GM18868 (cell line): ENCODE measurements at regions not wholly inside any gene's neighbourhood (a gene's known extent, or its start where the extent isn't known, plus 50 kb on each side); places are given as distances from the start of the nearest gene placed in this dataset.

Experiments used
- ATAC-seq: cut with Tn5 transposase; IDR thresholded peaks from one replicate; pipeline ENCODE4 v1.9.1; 2021; ENCODE audit warnings: mild to moderate bottlenecking, moderate library complexity; ENCODE audit not compliant: unreplicated experiment

GRCh38 chr15:60057554-60057953 is 53.4 kb downstream of the FOXB1 start:
- no peak for ATAC-seq

GRCh38 chr15:60059186-60059585 is 55.1 kb downstream of the FOXB1 start:
- no peak for ATAC-seq

DNA sequence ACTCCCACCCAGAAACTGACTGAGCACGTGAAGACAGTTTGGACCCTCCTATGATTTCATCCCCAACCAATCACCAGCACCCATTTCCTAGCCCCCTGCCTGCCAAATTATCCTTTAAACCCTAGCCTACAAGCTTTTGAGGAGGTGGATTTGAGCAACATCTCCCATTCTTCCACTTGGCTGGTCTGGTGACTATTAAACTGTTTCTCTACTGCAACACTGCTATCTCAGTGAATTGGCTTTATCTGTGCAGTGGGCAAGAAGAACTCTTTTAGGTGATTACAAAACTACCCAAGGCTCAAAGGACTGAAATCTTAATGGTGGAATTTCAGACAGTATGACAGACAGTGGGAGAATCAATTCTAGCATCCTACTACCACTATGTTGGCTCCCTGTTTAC is 57.6 kb downstream of the FOXB1 start:
- no peak for ATAC-seq

- no peak for ATAC-seq
Observed at GRCh38 chr15:60062826-60063225, 58.7 kb downstream of the FOXB1 start.

DNA sequence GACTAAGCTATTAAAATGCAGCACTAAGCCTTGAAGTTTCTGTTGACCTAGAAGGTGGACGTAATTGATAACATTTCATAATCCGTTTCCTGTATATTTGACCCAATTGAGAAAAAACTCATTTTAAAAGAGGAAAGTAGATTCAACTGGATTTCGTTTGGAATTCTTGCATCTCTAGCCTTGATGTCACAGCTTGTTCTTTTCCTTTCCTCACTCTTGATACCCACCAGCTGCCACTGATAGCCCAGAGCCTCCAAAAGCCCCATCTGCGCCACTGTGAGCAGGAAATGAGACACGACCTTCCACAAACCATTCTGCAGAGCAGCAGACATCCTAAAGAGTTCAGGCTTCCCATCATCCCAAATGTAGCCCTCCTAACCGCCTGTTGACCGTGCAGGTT is 61.8 kb downstream of the FOXB1 start:
- no peak for ATAC-seq

DNA sequence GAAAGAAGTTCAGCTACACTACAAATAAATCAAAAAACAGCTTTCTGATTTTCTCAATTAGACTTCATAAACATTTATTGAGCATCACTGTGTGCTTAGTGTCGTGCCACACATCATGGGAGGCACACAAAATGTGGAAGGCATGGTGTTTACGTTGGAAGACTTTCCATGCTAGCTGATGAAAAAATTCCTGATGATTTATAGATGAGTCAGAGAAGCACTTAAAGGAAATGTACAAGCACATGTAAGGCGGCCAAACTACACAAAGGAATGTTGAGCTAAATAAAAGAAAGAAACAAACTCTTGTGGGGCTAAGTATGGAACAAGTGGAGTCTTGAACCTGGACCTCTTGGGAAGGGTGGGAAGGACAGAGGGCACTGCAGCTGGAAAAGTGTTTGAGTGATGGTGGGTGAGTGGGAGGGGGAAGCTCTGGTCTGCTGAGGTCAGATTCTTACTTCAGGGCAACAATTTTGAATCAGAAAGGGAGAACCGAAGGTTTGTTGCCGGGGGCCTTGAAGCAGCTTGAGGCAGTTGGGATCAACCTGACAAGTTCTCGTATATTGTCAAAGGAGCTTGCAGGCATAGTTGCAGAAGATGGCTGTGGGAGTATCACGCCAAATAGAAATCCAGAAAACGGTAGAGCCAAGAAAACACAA is 66.9 kb downstream of the FOXB1 start:
- ATAC-seq = no peak

DNA sequence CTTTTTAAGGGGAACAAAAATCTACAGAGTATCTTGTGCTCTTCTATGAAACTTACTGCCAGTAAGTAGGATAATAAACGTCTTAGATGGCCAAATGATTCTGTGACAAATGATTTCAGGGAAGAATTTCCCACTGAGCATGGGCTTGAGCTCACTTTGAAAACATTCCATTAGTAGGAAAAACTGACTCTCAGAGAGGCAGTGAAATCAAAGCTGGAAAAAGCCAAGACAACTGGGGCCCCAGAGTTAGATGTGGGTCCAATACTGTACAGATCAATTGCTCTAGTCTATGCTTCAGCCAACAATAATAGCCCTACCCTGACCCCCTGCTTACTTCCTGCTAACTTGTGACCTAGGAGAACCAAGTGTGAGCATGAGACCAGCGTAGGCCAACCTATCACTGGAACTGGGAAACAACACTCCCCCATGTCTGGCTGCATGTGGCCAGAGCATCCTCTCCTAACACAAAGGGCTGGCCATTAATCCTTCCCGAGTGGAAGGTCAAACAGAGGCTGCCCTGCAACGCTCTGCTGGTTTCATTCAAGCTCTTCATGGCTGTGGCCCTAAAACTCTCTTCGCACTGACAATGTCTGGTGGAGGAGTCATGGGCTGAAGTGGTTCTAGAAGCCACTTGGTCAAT is 68.8 kb downstream of the FOXB1 start:
- no peak for ATAC-seq

DNA sequence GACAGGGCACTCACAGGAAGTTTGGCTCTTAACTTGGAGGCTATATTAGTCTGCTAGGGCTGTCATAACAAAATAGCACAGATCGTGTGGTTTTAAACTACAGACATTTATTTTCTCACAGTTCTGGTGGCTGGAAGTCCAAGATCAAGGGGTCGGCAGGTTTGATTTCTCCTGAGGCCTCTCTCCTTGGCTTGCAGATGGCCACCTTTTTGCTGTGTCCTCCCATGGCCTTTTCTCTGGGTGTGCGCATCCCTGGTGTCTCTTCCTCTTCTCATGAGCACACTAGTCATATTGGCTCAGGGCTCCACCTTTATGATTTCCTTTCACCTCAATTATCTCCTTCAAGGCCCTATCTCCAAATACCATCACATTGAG is 69.3 kb downstream of the FOXB1 start:
- ATAC-seq = no peak

- ATAC-seq = no peak
Observed at GRCh38 chr15:60074181-60074885, 70.2 kb downstream of the FOXB1 start.

- ATAC-seq = no peak
Observed at GRCh38 chr15:60076045-60076444, 71.9 kb downstream of the FOXB1 start.

- no peak for ATAC-seq
Observed at GRCh38 chr15:60076582-60077276, 72.6 kb downstream of the FOXB1 start.

DNA sequence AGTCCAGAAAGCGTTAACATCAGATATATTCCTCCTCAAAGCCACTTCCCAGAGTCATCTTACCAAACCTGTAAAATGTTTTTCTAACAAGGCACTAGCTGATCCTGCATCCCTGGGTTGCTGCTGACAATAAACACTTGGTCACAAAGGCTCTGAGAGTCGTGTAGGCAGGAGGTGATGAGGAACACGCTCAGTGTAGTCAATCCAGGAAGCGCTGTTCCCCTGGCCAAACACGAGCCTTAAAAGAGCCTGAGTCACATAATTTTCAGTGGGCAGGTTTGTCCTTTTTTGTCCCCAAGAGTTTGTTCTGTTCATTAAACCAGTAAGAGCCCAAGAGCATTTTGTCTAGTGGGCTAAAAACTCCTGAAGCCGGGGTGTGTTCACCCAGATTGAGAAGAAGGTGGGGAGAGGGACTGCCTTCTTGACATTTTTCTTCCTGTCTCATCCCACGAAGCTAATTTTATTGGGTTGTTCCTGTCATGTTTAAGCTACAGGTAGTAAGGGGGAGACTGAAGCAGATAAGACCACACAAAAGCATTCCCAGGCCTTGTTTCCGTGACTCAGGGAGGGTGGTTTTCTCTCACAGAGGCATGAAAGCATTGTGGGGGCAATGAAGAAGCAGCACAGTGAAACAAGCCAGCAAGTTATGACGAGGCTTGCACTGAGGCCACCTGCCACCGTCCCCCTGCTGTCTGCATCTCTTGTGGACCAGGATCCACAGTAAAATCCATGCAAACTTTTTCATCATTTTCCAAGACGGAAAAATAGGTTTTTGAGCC is 73.7 kb downstream of the FOXB1 start:
- no peak for ATAC-seq

- no peak for ATAC-seq
Observed at GRCh38 chr15:60079210-60079609, 75.1 kb downstream of the FOXB1 start.

- no peak for ATAC-seq
Observed at GRCh38 chr15:60081976-60082375, 77.9 kb downstream of the FOXB1 start.

GRCh38 chr15:60083318-60083717 is 79.2 kb downstream of the FOXB1 start:
- no peak for ATAC-seq

- ATAC-seq = no peak
Observed at GRCh38 chr15:60086681-60087429, 82.7 kb downstream of the FOXB1 start.

DNA sequence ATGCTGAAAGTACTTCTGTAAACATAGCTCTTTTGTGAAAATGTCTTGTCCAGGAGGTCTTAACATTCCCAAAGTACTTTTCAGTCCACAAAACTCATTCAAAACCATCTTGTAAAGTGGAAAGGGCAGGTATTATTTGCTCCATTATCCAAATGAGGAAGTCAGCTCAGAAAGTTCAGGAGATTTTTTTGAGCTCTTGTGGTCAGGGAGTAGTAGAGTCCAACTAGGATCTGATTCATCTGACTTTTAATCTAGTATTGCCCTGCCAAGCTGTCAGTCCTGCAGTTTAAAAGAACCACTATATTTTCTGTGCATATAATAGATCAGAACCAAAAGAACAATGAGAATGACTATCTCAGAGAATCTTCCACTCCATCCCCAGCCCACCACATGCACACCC is 83.5 kb downstream of the FOXB1 start:
- ATAC-seq = no peak

DNA sequence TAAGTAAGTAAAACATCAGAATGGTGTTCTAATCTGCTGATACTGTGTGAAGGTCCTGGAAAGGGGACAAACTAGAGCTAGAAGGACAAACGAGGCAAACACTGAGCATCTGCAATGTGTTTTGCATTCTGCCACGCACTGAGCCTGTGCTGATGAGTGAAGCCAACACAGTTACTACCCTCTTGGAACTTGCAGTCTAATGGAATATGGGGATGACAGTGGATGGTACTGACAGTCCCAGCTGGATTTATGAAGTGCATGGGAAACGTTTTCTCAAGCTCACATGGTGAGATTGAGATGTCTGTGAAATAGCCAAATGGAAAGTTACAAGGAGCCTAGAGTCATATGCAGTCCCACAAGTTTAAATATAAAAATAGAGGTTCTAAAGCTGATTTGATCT is 86.6 kb downstream of the FOXB1 start:
- no peak for ATAC-seq

DNA sequence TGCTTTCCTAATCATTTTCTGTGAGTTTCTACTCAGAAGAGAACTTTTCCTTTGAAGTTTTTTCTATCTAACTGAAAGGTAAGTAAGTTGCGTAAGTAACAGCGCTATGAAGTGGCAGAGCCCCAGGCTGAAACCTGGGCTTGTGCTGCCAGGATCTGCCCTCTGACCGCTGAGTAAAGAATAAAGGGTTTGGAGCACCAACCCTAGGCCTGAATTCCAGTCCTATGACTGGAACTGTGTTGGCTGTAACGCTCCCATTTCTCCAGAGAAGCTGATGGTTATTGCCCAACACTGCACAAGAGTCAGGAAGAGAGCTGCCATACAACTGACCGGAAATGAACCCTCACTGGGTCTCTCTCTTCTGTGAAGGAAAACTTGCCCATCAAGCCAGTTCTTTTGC is 87.0 kb downstream of the FOXB1 start:
- ATAC-seq = no peak

DNA sequence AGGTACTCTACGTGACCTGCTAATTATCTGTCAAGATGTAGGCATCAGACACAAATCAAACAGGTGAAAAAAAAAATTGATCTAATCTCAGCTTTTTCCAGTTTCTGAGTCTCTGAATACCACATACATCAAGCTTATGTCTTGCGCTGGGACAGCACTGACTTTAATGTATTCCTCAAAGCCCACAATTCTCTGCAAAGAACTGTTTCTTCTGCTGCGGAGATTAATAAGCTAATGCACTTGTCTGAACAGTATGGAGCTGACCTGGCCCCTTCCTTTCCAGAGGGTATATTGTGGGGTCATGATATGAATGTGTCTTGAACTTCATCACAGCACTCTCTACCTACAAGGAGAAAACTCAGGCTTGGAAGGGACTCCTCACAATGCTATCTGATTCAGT is 87.8 kb downstream of the FOXB1 start:
- no peak for ATAC-seq
